Activated CD4-positive, alpha-beta T cell treated with anti-CD3 and anti-CD28 coated beads for 36 hours (primary cell): ENCODE measurements at regions not wholly inside any gene's neighbourhood (a gene's known extent, or its start where the extent isn't known, plus 50 kb on each side); places are given as distances from the start of the nearest gene placed in this dataset.

ENCODE experiments used
- ATAC-seq: fragments of 200-7000 bp; cut with Tn5 transposase; one replicate; pipeline ENCODE4 v1.10.0; 2021; ENCODE audit warnings: mild to moderate bottlenecking, moderate library complexity
- CTCF ChIA-PET: fragments of 350-600 bp; sonication (Branson Sonifier 250); formaldehyde crosslinking; loops from one replicate; lab custom pipeline; 2021; ENCODE audit warnings: antibody characterized with exemption; lab: Charles Lee
- POLR2A ChIA-PET: fragments of 350-600 bp; sonication (Branson Sonifier 250); formaldehyde crosslinking; loops from one replicate; lab custom pipeline; 2021; ENCODE audit warnings: antibody characterized with exemption, inconsistent platforms; lab: Charles Lee
- DNase-seq: peaks from one replicate; pipeline ENCODE4 v3.0.0-alpha.2; 2020
- H3K27ac Mint-ChIP-seq: one replicate; pipeline ENCODE4 v1.8.0; 2021; ENCODE audit warnings: mixed read lengths
- H3K27me3 Mint-ChIP-seq: one replicate; pipeline ENCODE4 v1.8.0; 2021; ENCODE audit warnings: mixed read lengths
- H3K36me3 Mint-ChIP-seq: one replicate; pipeline ENCODE4 v1.8.0; 2021; ENCODE audit warnings: low read depth, mixed read lengths
- H3K4me1 Mint-ChIP-seq: one replicate; pipeline ENCODE4 v1.8.0; 2021; ENCODE audit warnings: mixed read lengths
- H3K4me3 Mint-ChIP-seq: one replicate; pipeline ENCODE4 v1.8.0; 2021; ENCODE audit warnings: mild to moderate bottlenecking, moderate library complexity, mixed read lengths
- H3K9me3 Mint-ChIP-seq: one replicate; pipeline ENCODE4 v1.8.0; 2021; ENCODE audit warnings: low read depth, mixed read lengths
- intact Hi-C, 2 experiments: fragments of 100-400 bp; cut with DNase I in 1 of 2; cut with micrococcal nuclease in 1 of 2; formaldehyde crosslinking; loops; one replicate each; pipeline versions ENCODE4 v1.14.2 to v1.15.1; 2022 to 2024; cut with DNase I, micrococcal nuclease

- Mint-ChIP-seq H3K27me3 (no peaks in the 10 kb centered on the region), H3K4me3 (no peak overlapping the region), H3K9me3 (no peaks in the 10 kb centered on the region), H3K27ac (no peak overlapping the region), H3K4me1 (no peaks in the 10 kb centered on the region), H3K36me3 (no peaks in the 10 kb centered on the region)
- intact Hi-C loops, result no loop called here
- CTCF ChIA-PET, result no interaction called here
- ATAC-seq (no peak), DNase-seq (no peak)
- POLR2A ChIA-PET, result no interaction called here
Measured at GRCh38 chr18:46378126-46378863, 274.1 kb downstream of the HAUS1 start.

GRCh38 chr18:46378864-46379207 is 274.7 kb downstream of the HAUS1 start:
- CTCF ChIA-PET, result no interaction called here
- no peaks in the 10 kb centered on the region for H3K4me1 Mint-ChIP-seq

GRCh38 chr18:46379323-46379950 is 275.3 kb downstream of the HAUS1 start:
- intact Hi-C loops, result no loop called here
- H3K4me3 Mint-ChIP-seq, result no peak overlapping the region
- ATAC-seq (no peak), DNase-seq (no peak)
- ChIA-PET CTCF (no interaction called here), POLR2A (no interaction called here)
- H3K4me1 Mint-ChIP-seq, result no peaks in the 10 kb centered on the region
- H3K9me3 Mint-ChIP-seq, result no peaks in the 10 kb centered on the region
- H3K27me3 Mint-ChIP-seq, result no peaks in the 10 kb centered on the region
- H3K27ac Mint-ChIP-seq, result no peak overlapping the region
- no peaks in the 10 kb centered on the region for H3K36me3 Mint-ChIP-seq

More at GRCh38 chr18:46378864-46379207, 274.7 kb downstream of the HAUS1 start:
- DNase-seq, result no peak
- intact Hi-C loops, result no loop called here
- Mint-ChIP-seq H3K27me3 (no peaks in the 10 kb centered on the region), H3K4me3 (no peak overlapping the region), H3K36me3 (no peaks in the 10 kb centered on the region), H3K9me3 (no peaks in the 10 kb centered on the region), H3K27ac (no peak overlapping the region)
- POLR2A ChIA-PET, result no interaction called here
- no peak for ATAC-seq

DNA sequence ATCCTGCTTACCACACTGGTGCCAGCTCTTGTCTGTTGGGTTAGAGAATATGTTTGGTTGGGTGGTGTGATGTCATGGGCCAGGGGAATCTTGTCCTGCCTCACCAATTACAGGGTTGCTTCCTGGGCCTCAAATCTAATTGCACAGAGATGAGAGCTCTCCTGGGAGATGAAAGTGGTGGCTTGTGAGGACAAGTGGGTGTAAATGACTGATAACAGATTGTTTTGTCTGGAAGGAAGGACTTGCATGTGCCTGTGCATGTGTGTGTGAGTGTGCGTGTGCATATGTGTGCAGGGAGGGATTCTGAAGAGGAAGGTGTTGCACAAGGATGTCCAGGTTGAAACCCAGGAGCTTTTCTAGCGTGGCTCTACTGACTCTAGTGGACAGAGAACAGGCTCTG is 271.9 kb downstream of the LOXHD1 start:
- Mint-ChIP-seq H3K27me3 (peaks cover 2% of the 10 kb centered on the region), H3K4me1 (no peaks in the 10 kb centered on the region), H3K36me3 (no peaks in the 10 kb centered on the region), H3K9me3 (no peaks in the 10 kb centered on the region), H3K4me3 (no peak overlapping the region), H3K27ac (no peak overlapping the region)
- CTCF ChIA-PET, result interaction anchor here (1.5 kb wide), 1 partner anchor 27 kb away, joined by 3 read pairs; no protein-coding TSS in a partner anchor
- DNase-seq (no peak), ATAC-seq (no peak)
- intact Hi-C loops, result no loop called here
- POLR2A ChIA-PET, result no interaction called here

DNA sequence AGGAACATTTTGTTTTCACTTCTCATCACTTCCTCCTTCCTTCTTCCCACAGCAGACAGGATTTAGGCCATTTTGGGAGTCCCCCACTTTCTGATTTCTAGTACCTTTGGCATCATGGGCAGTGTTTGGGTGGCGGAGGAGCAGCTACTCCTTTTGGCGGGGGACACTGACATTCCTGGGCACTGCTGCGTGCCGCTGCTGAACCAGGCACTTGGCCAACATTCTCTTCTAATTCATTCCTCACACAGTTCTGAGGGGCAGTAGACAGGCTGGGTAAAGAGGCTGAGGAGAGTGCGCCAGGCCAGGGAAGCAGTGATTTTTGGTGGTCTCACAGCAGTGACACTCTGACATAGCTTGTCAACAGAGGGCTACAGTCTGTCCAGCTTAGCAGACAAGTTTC is 270.2 kb downstream of the LOXHD1 start:
- Mint-ChIP-seq H3K36me3 (no peaks in the 10 kb centered on the region), H3K4me3 (no peak overlapping the region), H3K9me3 (no peaks in the 10 kb centered on the region), H3K4me1 (no peaks in the 10 kb centered on the region), H3K27ac (no peak overlapping the region), H3K27me3 (peaks cover 2% of the 10 kb centered on the region)
- POLR2A ChIA-PET, result interaction anchor here (0.6 kb wide), 1 partner anchor 11 kb away, joined by 4 read pairs; no protein-coding TSS in a partner anchor
- ATAC-seq, result no peak
- CTCF ChIA-PET, result interaction anchor here (1.4 to 1.5 kb wide), 2 partner anchors 26 to 43 kb away, joined by 3 to 4 read pairs; no protein-coding TSS in a partner anchor
- DNase-seq, result no peak
- intact Hi-C loops, result no loop called here

DNA sequence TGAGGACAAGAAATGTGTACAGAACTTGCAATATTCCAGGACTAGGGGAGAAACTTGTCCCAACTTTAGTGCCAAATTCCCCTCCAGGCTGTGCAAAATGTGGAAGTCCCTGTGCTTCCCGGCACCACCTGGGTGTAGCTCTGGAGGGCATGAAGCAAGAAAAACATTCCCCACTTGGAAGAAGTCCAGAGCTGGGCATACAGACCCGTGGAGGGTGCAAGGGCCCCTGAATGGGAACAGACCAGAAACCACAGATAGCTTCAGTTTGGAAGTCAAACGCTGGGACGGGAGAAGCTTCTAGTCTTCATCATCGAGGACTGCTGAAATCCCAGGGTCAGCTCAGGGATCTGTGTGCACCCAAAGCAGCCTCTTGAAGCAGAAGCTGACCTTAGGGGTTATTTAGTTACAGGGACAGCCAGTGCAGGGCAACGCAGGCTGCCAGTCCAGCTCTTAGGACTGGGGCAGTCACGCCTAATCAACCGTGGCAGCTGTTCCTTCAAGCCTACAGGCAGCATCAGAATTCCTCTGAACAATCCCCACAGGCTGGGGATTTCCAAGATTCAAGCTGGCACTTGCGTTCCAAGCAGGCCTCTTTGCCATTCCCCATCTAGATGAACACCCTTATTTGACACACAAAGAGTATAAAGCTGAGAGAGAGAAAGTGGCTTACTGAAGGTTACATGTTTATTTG is 269.4 kb downstream of the LOXHD1 start:
- Mint-ChIP-seq H3K36me3 (no peaks in the 10 kb centered on the region), H3K9me3 (no peaks in the 10 kb centered on the region), H3K4me1 (no peaks in the 10 kb centered on the region), H3K4me3 (no peak overlapping the region), H3K27me3 (peaks cover 2% of the 10 kb centered on the region), H3K27ac (no peak overlapping the region)
- DNase-seq (no peak), ATAC-seq (no peak)
- intact Hi-C loops, result no loop called here
- ChIA-PET POLR2A (no interaction called here), CTCF (interaction anchor here (0.8 to 0.9 kb wide), 2 partner anchors 9 to 55 kb away, joined by 3 read pairs; no protein-coding TSS in a partner anchor)

DNA sequence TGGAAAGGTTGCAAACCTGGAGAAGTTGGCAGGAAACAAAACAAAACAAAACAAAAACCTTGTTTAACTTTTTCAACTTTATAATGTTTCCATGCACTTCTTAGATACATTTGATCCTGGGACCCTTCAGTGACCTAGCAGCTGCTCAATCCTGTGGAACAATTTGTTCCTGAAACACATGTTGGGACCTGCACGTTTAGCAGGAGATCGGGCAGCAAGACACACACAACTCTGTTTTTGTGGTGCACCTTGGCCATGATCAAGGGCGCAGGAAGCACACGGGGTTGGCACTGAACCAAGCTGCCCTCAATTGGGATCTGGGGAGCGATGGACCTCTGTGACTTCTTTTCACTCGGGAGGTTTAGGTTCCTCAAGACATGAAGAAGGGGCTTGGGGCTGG is 268.7 kb downstream of the LOXHD1 start:
- Mint-ChIP-seq H3K9me3 (no peaks in the 10 kb centered on the region), H3K27me3 (peaks cover 2% of the 10 kb centered on the region), H3K27ac (no peak overlapping the region), H3K4me3 (no peak overlapping the region), H3K4me1 (no peaks in the 10 kb centered on the region), H3K36me3 (no peaks in the 10 kb centered on the region)
- intact Hi-C loops, result no loop called here
- DNase-seq, result no peak
- ChIA-PET CTCF (no interaction called here), POLR2A (no interaction called here)
- no peak for ATAC-seq

- POLR2A ChIA-PET, result no interaction called here
- H3K4me1 Mint-ChIP-seq, result no peaks in the 10 kb centered on the region
- ATAC-seq, result no peak
- CTCF ChIA-PET, result interaction anchor here (0.9 kb wide), 1 partner anchor 124 kb away, joined by 3 read pairs; no protein-coding TSS in a partner anchor
- no peaks in the 10 kb centered on the region for H3K9me3 Mint-ChIP-seq
- H3K36me3 Mint-ChIP-seq, result no peaks in the 10 kb centered on the region
- H3K27me3 Mint-ChIP-seq, result no peaks in the 10 kb centered on the region
- H3K27ac Mint-ChIP-seq, result no peak overlapping the region
- no peak overlapping the region for H3K4me3 Mint-ChIP-seq
- DNase-seq, result no peak
- intact Hi-C loops, result no loop called here
Measured at GRCh38 chr18:46392576-46392975, 264.4 kb downstream of the LOXHD1 start.

GRCh38 chr18:46393230-46393629 is 263.8 kb downstream of the LOXHD1 start:
- CTCF ChIA-PET, result interaction anchor here (0.9 kb wide), 1 partner anchor 124 kb away, joined by 3 read pairs; no protein-coding TSS in a partner anchor
- Mint-ChIP-seq H3K4me1 (no peaks in the 10 kb centered on the region), H3K4me3 (no peak overlapping the region), H3K9me3 (no peaks in the 10 kb centered on the region), H3K27me3 (no peaks in the 10 kb centered on the region), H3K36me3 (no peaks in the 10 kb centered on the region), H3K27ac (no peak overlapping the region)
- no peak for ATAC-seq
- intact Hi-C loops, result no loop called here
- peak; percentile 9 for DNase-seq
- POLR2A ChIA-PET, result no interaction called here

- Mint-ChIP-seq H3K4me3 (no peak overlapping the region), H3K36me3 (no peaks in the 10 kb centered on the region), H3K9me3 (no peaks in the 10 kb centered on the region), H3K27ac (no peak overlapping the region), H3K27me3 (no peaks in the 10 kb centered on the region), H3K4me1 (no peaks in the 10 kb centered on the region)
- ATAC-seq, result no peak
- ChIA-PET POLR2A (no interaction called here), CTCF (no interaction called here)
- no peak for DNase-seq
- intact Hi-C loops, result no loop called here
Measured at GRCh38 chr18:46393961-46394360, 263.1 kb downstream of the LOXHD1 start.

- intact Hi-C loops, result no loop called here
- Mint-ChIP-seq H3K27ac (no peak overlapping the region), H3K36me3 (no peaks in the 10 kb centered on the region), H3K9me3 (no peaks in the 10 kb centered on the region), H3K4me1 (no peaks in the 10 kb centered on the region), H3K4me3 (no peak overlapping the region), H3K27me3 (no peaks in the 10 kb centered on the region)
- no peak for ATAC-seq
- ChIA-PET POLR2A (interaction anchor here (0.6 kb wide), 1 partner anchor 316 kb away, joined by 4 read pairs; no protein-coding TSS in a partner anchor), CTCF (interaction anchor here (0.6 to 1.1 kb wide), 3 partner anchors 8 to 262 kb away, joined by 3 read pairs; no protein-coding TSS in a partner anchor)
- no peak for DNase-seq
Measured at GRCh38 chr18:46395795-46396194, 261.2 kb downstream of the LOXHD1 start.
